WI38 (cell line): ENCODE measurements at regions not wholly inside any gene's neighbourhood (a gene's known extent, or its start where the extent isn't known, plus 50 kb on each side); places are given as distances from the start of the nearest gene placed in this dataset.

Experiments used
- H3K4me3 ChIP-seq: 2 replicates; pipeline ENCODE4 v1.5.1; 2011; ENCODE audit warnings: low read depth, mild to moderate bottlenecking, control low read depth, low read length
- CTCF ChIP-seq: IDR thresholded peaks from 2 replicates; pipeline ENCODE4 v1.5.1; 2012; ENCODE audit warnings: low read depth, mild to moderate bottlenecking, control low read depth, low read length

GRCh38 chr6:19322691-19323485 lies 514.3 kb upstream of the ID4 start:
- no peak for TF ChIP-seq CTCF
- H3K4me3 ChIP-seq, result no peak overlapping the region

DNA sequence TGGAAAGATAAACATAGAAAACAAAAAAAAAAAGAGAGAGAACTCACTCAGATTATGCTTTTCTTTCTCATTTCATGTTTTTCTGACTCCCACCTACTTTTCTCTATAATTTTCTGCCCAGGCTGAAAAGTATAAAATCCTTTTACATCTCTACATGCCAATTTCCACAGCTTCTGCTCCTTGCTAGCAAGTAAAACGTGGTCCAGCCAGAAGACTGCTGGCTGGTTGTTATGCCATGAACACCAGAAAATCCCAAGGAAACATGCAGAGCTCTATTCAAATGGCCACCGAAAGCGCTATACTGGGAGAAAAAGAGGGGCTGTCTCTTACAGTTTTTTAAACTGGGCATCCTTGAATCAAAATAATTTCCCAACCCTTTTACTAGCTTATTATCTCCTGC lies 512.8 kb upstream of the ID4 start:
- TF ChIP-seq CTCF, result no peak
- no peak overlapping the region for H3K4me3 ChIP-seq

- H3K4me3 ChIP-seq, result no peak overlapping the region
- TF ChIP-seq CTCF, result no peak
These were observed 511.8 kb upstream of the ID4 start for GRCh38 chr6:19325335-19325789.

DNA sequence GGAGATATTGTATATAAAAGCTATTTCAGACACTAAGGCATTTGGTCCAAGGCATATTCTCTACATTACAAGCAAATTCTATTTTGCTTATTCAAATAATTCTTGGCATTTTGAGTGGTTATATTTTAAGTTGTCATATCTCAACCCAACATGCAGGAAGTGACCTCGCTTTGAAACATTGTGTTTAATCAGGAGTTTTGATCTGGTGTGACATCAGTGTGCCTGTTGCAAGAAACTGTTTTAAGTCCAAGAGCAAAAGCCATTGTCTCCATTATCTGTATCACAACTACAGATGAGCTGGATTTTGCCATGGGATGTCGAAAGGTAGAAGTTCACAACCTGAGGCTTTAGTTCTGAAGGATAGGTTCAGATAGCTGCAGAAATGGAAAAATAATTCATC lies 509.9 kb upstream of the ID4 start:
- no peak for TF ChIP-seq CTCF
- no peak overlapping the region for H3K4me3 ChIP-seq

- H3K4me3 ChIP-seq, result no peak overlapping the region
These were observed 509.5 kb upstream of the ID4 start for GRCh38 chr6:19327661-19328060.

DNA sequence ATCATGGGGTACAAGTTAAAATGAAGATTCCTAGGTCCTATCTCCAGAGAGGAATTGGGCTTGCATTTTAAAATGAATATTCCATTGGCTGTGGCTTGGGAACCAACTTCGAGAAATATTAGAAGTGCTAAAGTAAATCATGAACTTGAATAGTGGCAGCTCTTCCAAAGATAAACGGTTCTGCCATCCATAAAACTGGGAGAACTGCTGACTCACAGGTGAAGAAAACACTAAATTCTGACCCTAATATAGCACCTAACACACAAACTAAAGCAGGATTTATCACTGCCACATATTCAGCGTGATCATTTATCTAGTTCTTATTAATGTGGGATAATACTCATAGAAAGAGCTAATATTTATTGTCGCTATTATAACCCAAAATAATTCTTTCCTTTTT lies 508.1 kb upstream of the ID4 start:
- no peak for TF ChIP-seq CTCF
- H3K4me3 ChIP-seq, result no peak overlapping the region

More at GRCh38 chr6:19327661-19328060, 509.5 kb upstream of the ID4 start:
- TF ChIP-seq CTCF, result no peak

DNA sequence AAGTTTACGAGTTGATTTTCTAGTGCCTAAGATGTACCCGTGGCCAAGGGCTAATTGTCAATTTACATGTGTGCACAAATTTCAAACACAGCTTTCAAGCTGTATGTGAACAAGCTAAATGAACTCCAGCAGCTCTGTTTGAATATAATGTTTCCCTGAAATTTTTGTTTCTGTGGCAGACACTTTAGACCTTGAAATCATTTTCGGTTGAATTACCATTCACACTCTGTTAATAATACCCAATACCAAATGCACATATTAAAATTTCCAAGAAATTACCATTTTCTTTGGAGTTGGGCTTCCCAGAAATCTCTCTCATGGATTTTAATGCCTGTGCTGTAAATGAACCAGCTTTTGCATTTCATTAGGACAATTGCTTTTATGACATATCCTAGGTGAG lies 506.1 kb upstream of the ID4 start:
- H3K4me3 ChIP-seq, result no peak overlapping the region
- no peak for TF ChIP-seq CTCF
